SK-N-MC (cell line): ENCODE measurements at regions not wholly inside any gene's neighbourhood (a gene's known extent, or its start where the extent isn't known, plus 50 kb on each side); places are given as distances from the start of the nearest gene placed in this dataset.
"Not testable (repeated sequence)": the region's sequence is repeated elsewhere in the genome, so short reads cannot be mapped to it uniquely, and the experiment has no call there.

Experiments used
- EZH2 ChIP-seq: fragments of 200-600 bp; sonication (generic); IDR thresholded peaks from one replicate; pipeline ENCODE4 v1.6.1; 2017; ENCODE audit warnings: antibody characterized with exemption
- FOXP2 ChIP-seq: optimal IDR thresholded peaks from 2 replicates; pipeline ENCODE3; 2011; ENCODE audit warnings: mild to moderate bottlenecking, moderate library complexity; ENCODE audit not compliant: insufficient read depth; ENCODE audit errors: extremely low read length, control extremely low read depth
- POLR2AphosphoS5 ChIP-seq: IDR thresholded peaks from 2 replicates; pipeline ENCODE4 v1.6.1; 2012; ENCODE audit warnings: mild to moderate bottlenecking, low read depth, low read length, borderline replicate concordance

DNA sequence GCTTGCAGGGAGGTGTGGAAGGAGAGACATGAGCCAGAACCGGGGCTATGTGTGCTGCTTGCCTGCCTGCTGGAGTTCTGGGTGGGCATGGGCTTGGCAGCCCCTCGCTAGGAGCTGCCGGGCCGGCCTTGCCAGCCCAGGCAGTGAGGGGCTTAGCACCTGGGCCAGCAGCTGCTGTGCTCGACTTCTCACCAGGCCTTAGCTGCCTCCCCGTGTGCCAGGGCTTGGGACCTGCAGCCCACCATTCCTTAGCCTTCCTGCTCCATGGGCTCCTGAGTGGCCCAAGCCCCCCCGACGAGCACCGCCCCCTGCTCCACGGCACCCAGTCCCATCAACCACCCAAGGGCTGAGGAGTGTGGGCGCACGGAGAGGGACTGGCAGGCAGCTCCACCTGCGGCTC is 111.3 kb downstream of the OTOP1 start:
- TF ChIP-seq POLR2AphosphoS5, EZH2, FOXP2: not testable (repeated sequence)
